ACC112 (cell line): ENCODE measurements at regions not wholly inside any gene's neighbourhood (a gene's known extent, or its start where the extent isn't known, plus 50 kb on each side); places are given as distances from the start of the nearest gene placed in this dataset.
"Not testable (repeated sequence)": the region's sequence is repeated elsewhere in the genome, so short reads cannot be mapped to it uniquely, and the experiment has no call there.

ENCODE experiments used
- H2AFZ ChIP-seq: fragments of 200-600 bp; sonication (generic); one replicate; pipeline ENCODE4 v1.6.0; 2017; ENCODE audit warnings: antibody characterized with exemption, low read length; ENCODE audit not compliant: unreplicated experiment
- H3K27ac ChIP-seq: fragments of 200-600 bp; sonication (generic); 2 replicates; pipeline ENCODE4 v1.5.1; 2014; ENCODE audit warnings: low read depth, mild to moderate bottlenecking, antibody characterized with exemption, low read length, moderate library complexity
- H3K27me3 ChIP-seq: fragments of 200-600 bp; sonication (generic); 2 replicates; pipeline ENCODE4 v1.6.1; 2014; ENCODE audit warnings: mild to moderate bottlenecking, antibody characterized with exemption, low read length, moderate library complexity, mixed read lengths; ENCODE audit not compliant: insufficient read depth
- H3K36me3 ChIP-seq: fragments of 200-600 bp; sonication (generic); 2 replicates; pipeline ENCODE4 v1.6.1; 2016; ENCODE audit warnings: mild to moderate bottlenecking, antibody characterized with exemption, low read length, moderate library complexity, mixed read lengths; ENCODE audit not compliant: insufficient read depth
- H3K4me1 ChIP-seq: fragments of 200-600 bp; sonication (generic); one replicate; pipeline ENCODE4 v1.6.1; 2016; ENCODE audit warnings: low read length, mixed read lengths; ENCODE audit not compliant: insufficient read depth, unreplicated experiment, control insufficient read depth
- H3K4me3 ChIP-seq: fragments of 200-600 bp; sonication (generic); 2 replicates; pipeline ENCODE4 v1.5.1; 2014; ENCODE audit warnings: mild to moderate bottlenecking, low read depth, low read length
- H3K79me2 ChIP-seq: fragments of 200-600 bp; sonication (generic); one replicate; pipeline ENCODE4 v1.6.0; 2016; ENCODE audit warnings: low read length; ENCODE audit not compliant: control insufficient read depth, unreplicated experiment, insufficient read depth

- H2AFZ ChIP-seq: peak overlapping the region; percentile 71
- no peaks in the 10 kb centered on the region for H3K79me2 ChIP-seq
- H3K4me1 ChIP-seq: peaks cover 39% of the 10 kb centered on the region
- no peaks in the 10 kb centered on the region for H3K36me3 ChIP-seq
- H3K27me3 ChIP-seq: no peaks in the 10 kb centered on the region
- H3K4me3 ChIP-seq: no peak overlapping the region; the same call in 1 of the 2 replicates
- peak overlapping the region; percentile 54 for H3K27ac ChIP-seq
These were observed 535.0 kb downstream of the RFPL4B start for GRCh38 chr6:112881828-112882780.

DNA sequence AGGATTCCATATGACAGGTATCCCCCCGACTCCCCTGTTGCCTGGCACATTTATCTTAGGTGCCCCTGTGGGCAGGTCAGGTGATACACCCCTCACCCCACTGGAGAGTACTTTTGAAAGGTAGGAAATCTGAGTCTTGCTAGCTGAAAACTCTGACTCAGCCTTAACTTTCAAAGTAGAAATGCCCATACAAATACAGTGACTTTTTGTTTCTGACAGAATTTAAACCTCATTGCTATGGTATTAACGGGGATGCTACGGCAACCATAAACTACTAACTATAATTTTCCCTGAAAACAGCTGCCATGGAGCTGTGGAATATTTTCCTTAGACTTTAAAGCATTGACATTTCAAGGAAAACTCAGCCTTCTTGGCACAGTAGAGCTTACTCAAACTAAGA lies 536.0 kb downstream of the RFPL4B start:
- Histone ChIP-seq H3K4me3 (no peak overlapping the region), H3K27ac (no peak overlapping the region), H3K36me3 (no peaks in the 10 kb centered on the region), H2AFZ (peak overlapping the region; percentile 71), H3K27me3 (no peaks in the 10 kb centered on the region), H3K79me2 (no peaks in the 10 kb centered on the region), H3K4me1 (peaks cover 29% of the 10 kb centered on the region)

- no peak overlapping the region for H3K4me3 ChIP-seq
- H3K4me1 ChIP-seq: peaks cover 16% of the 10 kb centered on the region
- H3K27ac ChIP-seq: no peak overlapping the region
- no peaks in the 10 kb centered on the region for H3K27me3 ChIP-seq
- no peaks in the 10 kb centered on the region for H3K36me3 ChIP-seq
- H2AFZ ChIP-seq: no peak overlapping the region
- no peaks in the 10 kb centered on the region for H3K79me2 ChIP-seq
These were observed 539.3 kb downstream of the RFPL4B start for GRCh38 chr6:112886415-112886814.

- H3K79me2 ChIP-seq, H3K36me3 ChIP-seq, H3K4me3 ChIP-seq, H3K27me3 ChIP-seq, H2AFZ ChIP-seq, H3K4me1 ChIP-seq, H3K27ac ChIP-seq: not testable (repeated sequence)
These were observed 540.3 kb downstream of the RFPL4B start for GRCh38 chr6:112887424-112887823.

- no peaks in the 10 kb centered on the region for H3K79me2 ChIP-seq
These were observed 552.4 kb downstream of the RFPL4B start for GRCh38 chr6:112899541-112899940.

GRCh38 chr6:112903361-112903760 lies 556.2 kb downstream of the RFPL4B start:
- H3K27ac ChIP-seq: no peak overlapping the region
- H3K27me3 ChIP-seq: no peaks in the 10 kb centered on the region
- H3K4me1 ChIP-seq: peaks cover 9% of the 10 kb centered on the region
- H2AFZ ChIP-seq: no peak overlapping the region
- no peaks in the 10 kb centered on the region for H3K79me2 ChIP-seq
- H3K4me3 ChIP-seq: no peak overlapping the region
- no peaks in the 10 kb centered on the region for H3K36me3 ChIP-seq

More at GRCh38 chr6:112899541-112899940, 552.4 kb downstream of the RFPL4B start:
- H3K4me3 ChIP-seq: no peak overlapping the region
- H3K4me1 ChIP-seq: no peaks in the 10 kb centered on the region
- no peaks in the 10 kb centered on the region for H3K27me3 ChIP-seq
- H3K27ac ChIP-seq: no peak overlapping the region
- H2AFZ ChIP-seq: no peak overlapping the region
- H3K36me3 ChIP-seq: no peaks in the 10 kb centered on the region

- Histone ChIP-seq H3K4me1 (peaks cover 15% of the 10 kb centered on the region), H3K36me3 (no peaks in the 10 kb centered on the region), H3K27me3 (no peaks in the 10 kb centered on the region), H3K79me2 (no peaks in the 10 kb centered on the region), H2AFZ (peak overlapping the region; percentile 47), H3K4me3 (no peak overlapping the region), H3K27ac (peak overlapping the region; percentile 9)
These were observed 559.6 kb downstream of the RFPL4B start for GRCh38 chr6:112906726-112907125.

GRCh38 chr6:112909781-112910180 lies 562.7 kb downstream of the RFPL4B start:
- Histone ChIP-seq H3K27me3 (no peaks in the 10 kb centered on the region), H3K4me1 (peaks cover 25% of the 10 kb centered on the region), H3K4me3 (no peak overlapping the region), H3K36me3 (no peaks in the 10 kb centered on the region), H3K27ac (no peak overlapping the region), H2AFZ (no peak overlapping the region), H3K79me2 (no peaks in the 10 kb centered on the region)

GRCh38 chr6:112910256-112910655 lies 563.1 kb downstream of the RFPL4B start:
- no peaks in the 10 kb centered on the region for H3K27me3 ChIP-seq
- H2AFZ ChIP-seq: no peak overlapping the region
- peaks cover 25% of the 10 kb centered on the region for H3K4me1 ChIP-seq
- no peak overlapping the region for H3K4me3 ChIP-seq
- H3K79me2 ChIP-seq: no peaks in the 10 kb centered on the region
- no peaks in the 10 kb centered on the region for H3K36me3 ChIP-seq
- H3K27ac ChIP-seq: no peak overlapping the region

- Histone ChIP-seq H3K4me1 (peaks cover 17% of the 10 kb centered on the region), H3K36me3 (no peaks in the 10 kb centered on the region), H3K4me3 (no peak overlapping the region), H2AFZ (no peak overlapping the region), H3K27me3 (no peaks in the 10 kb centered on the region), H3K79me2 (no peaks in the 10 kb centered on the region), H3K27ac (no peak overlapping the region)
These were observed 564.8 kb downstream of the RFPL4B start for GRCh38 chr6:112911959-112912358.
